BE2C (cell line): ENCODE measurements at regions not wholly inside any gene's neighbourhood (a gene's known extent, or its start where the extent isn't known, plus 50 kb on each side); places are given as distances from the start of the nearest gene placed in this dataset.

Experiments used
- DNase-seq: peaks from one replicate; pipeline ENCODE4 v3.0.0-alpha.2; 2020
- H3K27me3 ChIP-seq: fragments of 250-450 bp; sonication (Bioruptor Pico); 2 replicates; pipeline ENCODE4 v1.5.1; 2020; ENCODE audit warnings: mild to moderate bottlenecking
- H3K36me3 ChIP-seq: fragments of 250-450 bp; sonication (Bioruptor Pico); 2 replicates; pipeline ENCODE4 v1.5.1; 2020; ENCODE audit warnings: mild to moderate bottlenecking
- H3K4me1 ChIP-seq: fragments of 250-450 bp; sonication (Bioruptor Pico); 2 replicates; pipeline ENCODE4 v1.5.1; 2020
- H3K4me3 ChIP-seq: 2 replicates; pipeline ENCODE4 v1.5.1; 2011; ENCODE audit warnings: low read depth, low read length
- H3K9me3 ChIP-seq: fragments of 250-450 bp; sonication (Bioruptor Pico); 2 replicates; pipeline ENCODE4 v1.5.1; 2020
- TF ChIP-seq, protein P1 (sequence below): IDR thresholded peaks from 2 replicates; pipeline ENCODE4 v1.5.1; 2012; ENCODE audit warnings: mild to moderate bottlenecking, low read depth, low read length

DNA sequence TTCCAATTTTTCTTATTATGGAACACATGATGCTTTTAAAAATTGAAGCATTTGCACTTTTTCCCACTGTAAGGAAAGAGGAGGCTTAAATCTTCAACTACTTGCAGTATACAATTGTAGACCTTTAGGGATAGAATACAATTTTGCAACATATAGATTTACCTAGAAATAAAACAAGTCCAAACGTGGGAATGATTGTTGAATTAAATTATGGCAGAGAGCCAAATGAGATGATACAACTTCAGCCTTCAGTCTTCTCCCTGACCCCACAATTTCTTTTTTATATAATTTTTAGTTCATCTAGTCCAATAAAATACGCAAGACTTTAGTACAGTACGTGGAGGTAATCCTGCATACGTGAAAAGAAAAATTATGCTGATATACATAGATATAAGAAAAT, 666.5 kb downstream of the SLC16A7 start:
- no peaks in the 10 kb centered on the region for H3K9me3 ChIP-seq
- no peaks in the 10 kb centered on the region for H3K27me3 ChIP-seq
- no peaks in the 10 kb centered on the region for H3K36me3 ChIP-seq
- no peak for DNase-seq
- H3K4me1 ChIP-seq, result no peaks in the 10 kb centered on the region
- no peak overlapping the region for H3K4me3 ChIP-seq
- TF ChIP-seq, protein P1, sequence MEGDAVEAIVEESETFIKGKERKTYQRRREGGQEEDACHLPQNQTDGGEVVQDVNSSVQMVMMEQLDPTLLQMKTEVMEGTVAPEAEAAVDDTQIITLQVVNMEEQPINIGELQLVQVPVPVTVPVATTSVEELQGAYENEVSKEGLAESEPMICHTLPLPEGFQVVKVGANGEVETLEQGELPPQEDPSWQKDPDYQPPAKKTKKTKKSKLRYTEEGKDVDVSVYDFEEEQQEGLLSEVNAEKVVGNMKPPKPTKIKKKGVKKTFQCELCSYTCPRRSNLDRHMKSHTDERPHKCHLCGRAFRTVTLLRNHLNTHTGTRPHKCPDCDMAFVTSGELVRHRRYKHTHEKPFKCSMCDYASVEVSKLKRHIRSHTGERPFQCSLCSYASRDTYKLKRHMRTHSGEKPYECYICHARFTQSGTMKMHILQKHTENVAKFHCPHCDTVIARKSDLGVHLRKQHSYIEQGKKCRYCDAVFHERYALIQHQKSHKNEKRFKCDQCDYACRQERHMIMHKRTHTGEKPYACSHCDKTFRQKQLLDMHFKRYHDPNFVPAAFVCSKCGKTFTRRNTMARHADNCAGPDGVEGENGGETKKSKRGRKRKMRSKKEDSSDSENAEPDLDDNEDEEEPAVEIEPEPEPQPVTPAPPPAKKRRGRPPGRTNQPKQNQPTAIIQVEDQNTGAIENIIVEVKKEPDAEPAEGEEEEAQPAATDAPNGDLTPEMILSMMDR, result no peak

DNA sequence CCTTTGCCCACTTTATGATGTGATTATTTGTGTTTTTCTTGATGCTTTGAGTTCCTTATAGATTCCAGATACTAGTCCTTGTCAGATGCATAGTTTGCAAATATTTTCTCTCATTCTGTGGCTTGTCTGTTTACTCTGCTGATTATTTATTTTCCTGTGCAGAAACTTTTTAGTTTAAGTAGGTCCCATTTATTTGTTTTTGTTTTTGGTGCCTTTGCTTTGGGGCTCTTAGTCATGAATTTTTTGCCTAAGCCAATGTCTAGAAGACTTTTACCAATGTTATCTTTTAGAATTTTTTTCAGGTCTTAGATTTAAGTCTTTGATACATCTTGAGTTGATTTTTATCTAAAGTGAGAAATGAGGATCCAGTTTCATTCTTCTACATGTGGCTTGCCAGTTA, 667.3 kb downstream of the SLC16A7 start:
- no peaks in the 10 kb centered on the region for H3K4me1 ChIP-seq
- H3K27me3 ChIP-seq, result no peaks in the 10 kb centered on the region
- no peak for DNase-seq
- no peaks in the 10 kb centered on the region for H3K9me3 ChIP-seq
- no peaks in the 10 kb centered on the region for H3K36me3 ChIP-seq
- H3K4me3 ChIP-seq, result no peak overlapping the region
- TF ChIP-seq, protein P1, result no peak

DNA sequence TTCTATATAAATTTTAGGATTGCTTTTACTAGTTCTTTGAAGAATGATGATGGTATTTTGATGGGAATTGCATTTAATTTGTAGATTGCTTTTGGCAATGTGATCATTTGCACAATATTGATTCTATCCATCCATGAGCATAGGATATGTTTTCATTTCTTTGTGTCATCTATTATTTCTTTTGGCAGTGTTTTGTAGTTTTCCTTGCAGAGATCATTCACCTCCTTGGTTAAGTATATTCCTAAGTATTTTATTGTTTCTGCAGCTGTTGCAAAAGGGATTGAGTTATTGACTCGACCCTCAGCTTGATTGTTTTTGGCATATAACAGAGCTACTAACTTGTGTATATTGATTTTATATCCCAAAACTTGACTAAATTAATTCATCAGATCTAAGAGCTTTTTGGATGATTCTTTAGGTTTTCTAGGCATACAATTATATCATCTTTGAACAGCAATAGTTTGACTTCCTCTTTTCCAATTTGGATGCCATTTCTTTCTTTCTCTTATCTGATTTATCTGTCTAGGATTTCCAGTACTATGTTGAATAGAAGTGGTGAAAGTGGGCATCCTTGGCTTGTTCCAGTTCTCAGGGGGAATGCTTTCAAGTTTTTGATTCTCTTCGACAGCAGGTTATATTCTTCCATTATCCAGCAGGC, 668.1 kb downstream of the SLC16A7 start:
- no peak for DNase-seq
- H3K9me3 ChIP-seq, result no peaks in the 10 kb centered on the region
- no peaks in the 10 kb centered on the region for H3K27me3 ChIP-seq

DNA sequence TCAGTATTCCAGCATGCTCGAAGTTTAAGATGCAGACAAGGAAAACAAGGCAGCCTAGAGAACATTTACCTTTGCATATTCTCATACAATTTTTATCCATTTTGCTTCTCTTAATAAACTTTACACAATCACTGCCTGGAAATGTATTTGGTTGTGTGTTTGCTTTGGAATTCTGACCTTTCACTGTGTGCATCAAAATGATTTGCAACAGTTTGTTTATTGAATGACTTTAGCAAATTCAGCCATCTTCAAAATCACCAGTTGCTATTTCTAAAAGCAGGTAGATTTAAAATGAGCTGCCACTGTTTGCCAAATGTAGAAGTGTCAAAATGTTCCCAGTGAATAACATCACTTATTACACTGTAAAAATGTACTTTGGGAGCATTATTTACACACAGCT, 669.9 kb downstream of the SLC16A7 start:
- Histone ChIP-seq H3K27me3 (no peaks in the 10 kb centered on the region), H3K4me3 (no peak overlapping the region), H3K36me3 (no peaks in the 10 kb centered on the region), H3K9me3 (peaks cover 2% of the 10 kb centered on the region; the same call in 1 of the 2 replicates), H3K4me1 (no peaks in the 10 kb centered on the region)
- DNase-seq, result no peak
- TF ChIP-seq, protein P1, result no peak

More for the DNA sequence above, 668.1 kb downstream of the SLC16A7 start:
- Histone ChIP-seq H3K4me1 (no peaks in the 10 kb centered on the region), H3K36me3 (no peaks in the 10 kb centered on the region), H3K4me3 (no peak overlapping the region)
- TF ChIP-seq, protein P1, result no peak

GRCh38 chr12:60266381-60266852, 670.6 kb downstream of the SLC16A7 start:
- no peak for DNase-seq
- Histone ChIP-seq H3K36me3 (no peaks in the 10 kb centered on the region), H3K9me3 (peaks cover 2% of the 10 kb centered on the region; the same call in 1 of the 2 replicates), H3K4me3 (no peak overlapping the region), H3K27me3 (no peaks in the 10 kb centered on the region), H3K4me1 (no peaks in the 10 kb centered on the region)
- TF ChIP-seq, protein P1, result no peak

DNA sequence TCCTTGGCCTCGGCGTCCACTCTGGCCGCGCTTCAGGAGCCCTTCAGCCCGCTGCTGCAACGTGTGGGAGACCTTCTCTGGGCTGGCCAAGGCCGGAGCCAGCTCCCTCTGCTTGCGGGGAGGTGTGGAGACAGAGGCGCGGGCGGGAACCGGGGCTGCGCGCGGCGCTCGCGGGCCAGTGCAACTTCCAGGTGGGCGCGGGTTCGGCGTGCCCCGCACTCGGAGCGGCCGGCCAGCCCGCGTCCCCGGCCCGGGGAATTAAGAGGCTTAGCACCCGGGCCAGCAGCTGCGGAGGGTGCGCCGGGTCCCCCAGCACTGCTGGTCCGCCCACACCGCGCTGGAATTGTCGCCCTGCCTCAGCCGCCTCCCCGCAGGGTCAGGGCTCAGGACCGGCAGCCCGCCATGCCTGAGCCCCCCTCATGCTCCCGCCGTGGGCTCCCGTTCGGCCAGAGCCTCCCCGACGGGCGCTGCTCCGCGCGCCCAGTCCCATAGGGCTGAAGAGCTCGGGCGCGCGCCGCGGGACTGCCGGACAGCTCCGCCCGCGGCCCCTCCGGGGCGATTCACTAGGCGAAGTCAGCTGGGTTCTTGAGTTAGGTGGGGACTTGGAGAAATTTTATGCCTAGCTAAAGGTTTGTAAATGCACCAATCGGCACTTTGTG, 673.9 kb downstream of the SLC16A7 start:
- Histone ChIP-seq H3K4me3 (no peak overlapping the region), H3K36me3 (no peaks in the 10 kb centered on the region), H3K9me3 (peaks cover 2% of the 10 kb centered on the region; the same call in 1 of the 2 replicates), H3K4me1 (no peaks in the 10 kb centered on the region), H3K27me3 (no peaks in the 10 kb centered on the region)
- DNase-seq, result no peak
- TF ChIP-seq, protein P1, result no peak
